GM12865 (cell line): ENCODE measurements at regions not wholly inside any gene's neighbourhood (a gene's known extent, or its start where the extent isn't known, plus 50 kb on each side); places are given as distances from the start of the nearest gene placed in this dataset.
"Not testable (repeated sequence)": the region's sequence is repeated elsewhere in the genome, so short reads cannot be mapped to it uniquely, and the experiment has no call there.

Source experiments
- DNase-seq: peaks from one replicate; pipeline ENCODE4 v3.0.0; 2010; ENCODE audit warnings: low read depth
- H3K4me3 ChIP-seq: 2 replicates; pipeline ENCODE4 v1.5.1; 2011; ENCODE audit warnings: mild to moderate bottlenecking, low read depth, low read length, control low read depth
- TF ChIP-seq, protein P1 (sequence below): IDR thresholded peaks from 2 replicates; pipeline ENCODE4 v1.5.1; 2011; ENCODE audit warnings: low read length, control low read depth, low read depth, inconsistent platforms; ENCODE audit not compliant: insufficient read depth; ENCODE audit errors: missing control alignments

DNA sequence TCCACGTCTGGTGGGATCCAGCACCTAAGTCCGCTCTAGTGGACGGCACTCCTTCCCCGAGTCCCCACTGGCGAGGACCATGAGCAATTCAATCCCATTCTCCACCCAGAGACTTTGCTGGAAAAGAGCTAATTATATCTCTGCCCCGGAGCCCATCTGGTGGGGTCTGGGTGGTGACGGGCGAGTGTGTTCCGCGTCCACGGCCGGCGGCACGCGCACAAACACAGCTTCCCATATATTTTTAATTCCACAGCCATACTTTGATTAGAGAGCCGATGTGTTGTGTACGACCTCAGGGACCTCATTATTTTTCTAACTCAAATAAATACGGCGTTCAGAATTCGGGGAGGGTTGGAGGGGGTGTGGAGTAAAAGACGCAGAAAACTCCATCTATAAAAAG lies 64.1 kb upstream of the ADGRE5 start:
- TF ChIP-seq, protein P1, sequence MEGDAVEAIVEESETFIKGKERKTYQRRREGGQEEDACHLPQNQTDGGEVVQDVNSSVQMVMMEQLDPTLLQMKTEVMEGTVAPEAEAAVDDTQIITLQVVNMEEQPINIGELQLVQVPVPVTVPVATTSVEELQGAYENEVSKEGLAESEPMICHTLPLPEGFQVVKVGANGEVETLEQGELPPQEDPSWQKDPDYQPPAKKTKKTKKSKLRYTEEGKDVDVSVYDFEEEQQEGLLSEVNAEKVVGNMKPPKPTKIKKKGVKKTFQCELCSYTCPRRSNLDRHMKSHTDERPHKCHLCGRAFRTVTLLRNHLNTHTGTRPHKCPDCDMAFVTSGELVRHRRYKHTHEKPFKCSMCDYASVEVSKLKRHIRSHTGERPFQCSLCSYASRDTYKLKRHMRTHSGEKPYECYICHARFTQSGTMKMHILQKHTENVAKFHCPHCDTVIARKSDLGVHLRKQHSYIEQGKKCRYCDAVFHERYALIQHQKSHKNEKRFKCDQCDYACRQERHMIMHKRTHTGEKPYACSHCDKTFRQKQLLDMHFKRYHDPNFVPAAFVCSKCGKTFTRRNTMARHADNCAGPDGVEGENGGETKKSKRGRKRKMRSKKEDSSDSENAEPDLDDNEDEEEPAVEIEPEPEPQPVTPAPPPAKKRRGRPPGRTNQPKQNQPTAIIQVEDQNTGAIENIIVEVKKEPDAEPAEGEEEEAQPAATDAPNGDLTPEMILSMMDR = no peak
- no peak overlapping the region for H3K4me3 ChIP-seq
- no peak for DNase-seq

DNA sequence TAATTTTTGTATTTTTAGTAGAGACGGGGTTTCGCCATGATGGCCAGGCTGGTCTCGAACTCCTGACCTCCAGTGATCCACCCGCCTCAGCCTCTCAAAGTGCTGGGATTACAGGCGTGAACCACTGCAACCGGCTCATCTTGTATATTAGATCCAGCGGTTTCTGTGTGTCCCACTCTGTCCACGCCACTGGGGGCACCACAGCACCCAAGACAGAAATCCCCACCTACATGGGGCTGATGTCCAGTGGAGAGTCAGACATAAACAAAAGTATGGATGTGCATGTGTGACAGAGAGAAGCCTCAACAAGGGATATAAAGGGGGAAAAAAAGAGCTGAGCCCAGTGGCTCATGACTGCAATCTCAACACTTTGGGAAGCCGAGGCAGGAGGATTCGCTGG lies 65.8 kb upstream of the ADGRE5 start:
- TF ChIP-seq, protein P1 = no peak

DNA sequence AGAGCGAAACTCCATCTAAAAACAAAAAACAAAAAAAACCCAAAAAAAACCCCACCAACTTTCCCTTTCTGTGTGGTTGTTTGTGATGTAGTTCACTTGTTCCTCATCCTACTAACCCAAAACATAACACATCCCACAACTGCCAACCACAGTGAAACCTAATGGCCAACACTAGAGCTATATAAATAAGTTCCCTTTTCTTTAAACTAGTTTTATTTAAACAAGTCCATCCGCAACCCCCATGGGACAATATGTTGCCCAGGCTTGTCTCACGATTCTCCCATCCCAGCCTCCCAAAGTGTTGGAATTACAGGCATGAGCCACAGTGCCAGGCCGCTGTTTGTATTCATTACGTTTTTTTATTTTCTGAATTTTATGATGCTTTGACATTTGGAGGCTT lies 71.2 kb upstream of the ADGRE5 start:
- peak; percentile 77 for DNase-seq
- H3K4me3 ChIP-seq = no peak overlapping the region
- TF ChIP-seq, protein P1 = no peak

More for the DNA sequence above, 65.8 kb upstream of the ADGRE5 start:
- no peak for DNase-seq
- H3K4me3 ChIP-seq = no peak overlapping the region

- peak; percentile 28 for DNase-seq
- H3K4me3 ChIP-seq = no peak overlapping the region
- TF ChIP-seq, protein P1 = no peak
Observed at GRCh38 chr19:14305706-14306105, 75.5 kb upstream of the ADGRE5 start.

DNA sequence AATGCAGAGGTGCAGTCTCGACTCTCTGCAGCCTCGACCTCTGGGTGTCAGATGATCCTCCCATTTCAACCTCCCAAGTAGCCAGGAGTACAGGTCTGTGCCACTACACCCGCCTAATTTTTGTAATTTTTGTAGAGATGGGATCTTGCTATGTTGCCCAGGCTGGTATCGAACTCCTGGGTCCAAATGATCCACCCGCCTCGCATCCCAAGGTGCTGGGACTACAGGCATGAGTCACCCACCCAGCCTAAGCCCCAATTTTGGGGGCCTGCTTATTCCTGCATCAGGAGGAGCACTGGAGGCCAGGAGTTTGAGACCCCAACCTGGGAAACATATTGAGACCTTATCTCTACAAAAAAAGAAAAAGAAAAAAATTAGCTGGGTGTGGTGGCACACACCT lies 80.1 kb upstream of the ADGRE5 start:
- no peak overlapping the region for H3K4me3 ChIP-seq
- TF ChIP-seq, protein P1 = no peak

DNA sequence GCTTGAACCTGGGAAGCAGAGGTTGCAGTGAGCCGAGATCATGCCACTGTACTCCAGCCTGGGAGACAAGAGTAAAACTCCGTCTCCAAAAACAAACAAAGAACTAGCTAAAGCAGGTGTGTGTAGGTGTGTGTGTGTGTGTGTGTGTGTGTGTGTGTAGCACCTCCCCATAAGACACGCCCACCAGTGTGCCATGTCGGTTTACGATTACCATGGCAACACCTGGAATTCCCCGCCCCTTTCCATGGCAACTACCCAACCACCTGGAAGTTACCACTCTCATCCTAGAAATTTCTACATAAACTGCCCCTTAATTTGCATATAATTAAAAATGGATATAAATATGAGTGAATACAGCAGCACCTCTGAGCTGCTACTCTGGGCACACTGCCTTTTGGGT lies 80.9 kb upstream of the ADGRE5 start:
- DNase-seq = peak; percentile 55
- no peak overlapping the region for H3K4me3 ChIP-seq
- TF ChIP-seq, protein P1 = no peak

More for the DNA sequence above, 80.1 kb upstream of the ADGRE5 start:
- DNase-seq = no peak

- not testable (repeated sequence) for H3K4me3 ChIP-seq, DNase-seq
Observed at GRCh38 chr19:14299224-14299827, 81.9 kb upstream of the ADGRE5 start.

DNA sequence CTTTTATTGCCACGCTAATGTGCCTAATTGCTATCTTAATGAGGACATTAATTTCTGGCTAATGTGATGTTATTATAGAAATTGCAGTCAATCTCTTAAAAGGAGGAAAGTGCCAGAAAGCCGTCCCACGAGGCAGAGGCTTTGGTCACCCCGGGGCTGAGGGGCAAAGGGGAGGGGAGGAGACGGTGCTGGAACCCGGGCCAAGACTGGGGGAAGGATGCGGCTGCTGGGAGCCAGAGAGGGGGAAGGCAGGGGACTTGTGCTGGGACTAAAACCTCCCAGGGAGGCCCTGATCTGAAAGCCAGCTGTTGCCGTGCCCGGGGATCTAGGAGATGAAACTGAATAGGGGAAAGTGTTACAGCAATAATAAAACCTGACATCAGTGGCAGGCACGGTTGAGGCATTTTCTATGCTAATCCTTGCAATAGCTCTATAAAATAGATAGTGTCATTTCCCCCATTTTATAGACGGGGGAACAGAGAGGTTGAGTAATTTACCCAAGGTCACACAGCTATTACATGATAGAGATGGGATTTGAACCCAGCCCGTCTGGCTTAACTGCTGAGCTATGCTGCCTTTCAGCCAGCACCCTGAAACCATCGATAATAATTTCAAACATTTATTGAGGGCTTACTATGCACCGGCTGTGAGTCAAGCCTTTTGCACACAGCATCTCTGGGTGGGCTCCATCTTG lies 83.2 kb upstream of the ADGRE5 start:
- not testable (repeated sequence) for H3K4me3 ChIP-seq, DNase-seq

DNA sequence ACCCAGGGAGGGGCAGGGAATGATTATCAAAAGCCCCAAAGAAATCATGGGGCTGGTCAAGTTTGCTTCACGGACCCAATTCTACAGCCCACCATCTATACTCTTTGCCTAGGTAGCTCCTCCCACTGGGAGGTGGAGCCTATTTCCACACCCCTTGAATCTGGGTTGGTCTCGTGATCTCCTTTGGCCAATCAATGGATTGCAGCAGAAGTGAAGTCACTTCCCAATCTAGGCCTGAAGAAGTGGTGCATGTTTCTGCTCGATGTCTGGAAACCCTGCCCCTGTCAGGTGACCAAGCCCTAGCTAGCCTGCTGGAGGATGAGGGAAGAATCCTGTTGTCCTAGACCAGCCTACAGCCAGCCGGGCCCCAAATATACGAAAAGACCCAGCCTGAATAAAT lies 86.3 kb upstream of the ADGRE5 start:
- not testable (repeated sequence) for H3K4me3 ChIP-seq
- DNase-seq = peak; percentile 31

- not testable (repeated sequence) for DNase-seq, H3K4me3 ChIP-seq
Observed at GRCh38 chr19:14293816-14294170, 87.5 kb upstream of the ADGRE5 start.

DNA sequence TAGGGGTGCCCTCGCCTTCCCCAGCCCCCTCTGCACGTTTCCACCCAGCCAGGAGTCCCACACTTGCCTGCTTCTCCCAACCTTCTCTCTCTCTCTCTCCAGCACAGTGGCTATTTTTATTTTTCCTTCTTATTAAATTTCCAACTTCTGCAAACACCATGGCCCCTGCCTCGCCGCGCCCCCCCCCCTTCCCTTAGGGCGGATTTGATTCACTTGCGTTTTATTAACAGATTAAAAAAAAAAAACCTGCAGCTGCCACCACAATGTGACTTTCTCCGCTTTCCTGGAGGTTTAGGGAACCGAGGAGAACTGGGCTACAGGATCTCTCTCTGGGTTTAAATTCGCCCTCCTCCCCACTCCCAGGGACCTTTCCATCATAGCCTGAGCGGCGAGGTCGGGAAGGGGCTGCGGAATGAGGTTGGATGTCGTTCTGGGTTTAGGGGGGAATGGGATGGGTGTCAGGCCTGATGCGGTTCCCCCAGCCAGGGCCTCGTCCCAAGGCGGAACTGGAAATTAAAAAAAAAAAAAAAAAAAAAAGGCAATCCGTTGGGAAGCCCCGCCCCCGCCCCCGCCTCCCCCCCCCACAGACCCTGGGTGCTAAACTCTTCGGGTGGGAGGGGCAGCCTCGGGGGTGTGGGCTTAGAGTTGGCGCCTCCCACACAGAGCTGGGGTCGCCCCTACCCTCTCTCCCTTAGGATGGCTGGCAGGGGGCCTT lies 87.3 kb upstream of the ADGRL1 start:
- not testable (repeated sequence) for H3K4me3 ChIP-seq, DNase-seq
